Activated CD4-positive, alpha-beta T cell treated with anti-CD3 and anti-CD28 coated beads, Interleukin-2, amount 50 U/mL, for 48 hours (primary cell): ENCODE measurements at regions not wholly inside any gene's neighbourhood (a gene's known extent, or its start where the extent isn't known, plus 50 kb on each side); places are given as distances from the start of the nearest gene placed in this dataset.
"Not testable (repeated sequence)": the region's sequence is repeated elsewhere in the genome, so short reads cannot be mapped to it uniquely, and the experiment has no call there.

Source experiments
- DNase-seq, 2 experiments: peaks; one replicate each; pipeline ENCODE4 v3.0.0-alpha.2; 2020

DNA sequence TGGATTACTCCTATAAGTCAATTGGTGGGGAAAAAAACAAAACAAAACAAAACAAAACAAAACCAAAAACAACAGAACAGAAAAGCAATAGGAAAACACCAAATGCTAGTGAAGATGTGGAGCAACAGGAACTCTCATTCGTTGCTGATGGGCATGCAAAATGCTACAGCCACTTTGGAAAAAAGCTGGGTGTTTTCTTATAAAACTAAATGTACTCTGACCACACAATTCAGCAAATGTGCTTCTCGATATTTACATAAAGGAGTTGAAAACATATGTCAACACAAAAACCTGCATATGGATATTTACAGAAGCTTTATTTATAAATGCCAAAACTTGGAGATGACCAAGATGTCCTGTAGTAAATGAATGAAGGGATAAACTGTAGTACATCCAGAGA, 703.6 kb upstream of the FAM241A start:
- no peak for DNase-seq

DNA sequence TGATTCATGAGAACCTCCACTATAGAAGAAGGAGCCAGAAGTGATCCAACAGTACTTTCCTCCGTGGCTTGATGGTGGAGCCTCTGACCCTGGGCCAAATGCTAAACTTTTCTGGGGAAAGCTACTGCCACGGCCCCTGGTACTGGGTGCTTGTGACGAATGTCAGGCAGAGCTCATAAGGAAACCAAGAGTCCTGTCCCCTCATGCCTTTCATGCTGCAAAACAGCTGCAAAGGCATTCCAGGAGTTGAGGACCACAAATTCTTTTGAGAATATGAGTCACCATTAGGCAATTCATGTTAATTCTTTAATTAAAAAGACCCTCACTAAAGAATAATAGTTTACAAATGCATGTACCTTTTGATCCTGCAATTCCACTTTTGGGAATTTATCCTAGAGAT, 700.4 kb upstream of the FAM241A start:
- DNase-seq = not testable (repeated sequence)

GRCh38 chr4:111449657-111450056, 695.6 kb upstream of the FAM241A start:
- no peak for DNase-seq

- no peak for DNase-seq
Measured at GRCh38 chr4:111450867-111451266, 694.4 kb upstream of the FAM241A start.

DNA sequence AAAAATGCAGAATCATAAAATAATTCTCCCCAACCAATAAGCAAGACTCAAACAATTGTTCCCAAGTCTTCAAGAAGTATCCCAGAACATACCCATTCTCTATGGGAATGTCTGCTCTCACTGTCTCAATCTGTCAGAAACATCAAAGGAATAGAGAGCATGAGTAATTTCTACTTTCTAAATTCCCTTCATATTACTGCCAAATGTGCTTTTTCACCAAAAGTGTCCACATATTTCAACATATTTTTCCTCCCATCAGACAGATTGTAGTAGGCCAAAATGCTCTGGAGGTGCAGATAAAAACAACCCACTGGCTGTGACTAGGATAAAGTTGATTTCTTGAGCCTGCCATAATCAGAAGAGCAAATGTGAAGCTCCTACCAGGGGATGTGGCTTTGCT, 692.0 kb upstream of the FAM241A start:
- no peak for DNase-seq

GRCh38 chr4:111454961-111455360, 690.3 kb upstream of the FAM241A start:
- DNase-seq = no peak

- DNase-seq = no peak
Measured at GRCh38 chr4:111464251-111465045, 680.8 kb upstream of the FAM241A start.

- no peak for DNase-seq
Measured at GRCh38 chr4:111466811-111467604, 678.2 kb upstream of the FAM241A start.

DNA sequence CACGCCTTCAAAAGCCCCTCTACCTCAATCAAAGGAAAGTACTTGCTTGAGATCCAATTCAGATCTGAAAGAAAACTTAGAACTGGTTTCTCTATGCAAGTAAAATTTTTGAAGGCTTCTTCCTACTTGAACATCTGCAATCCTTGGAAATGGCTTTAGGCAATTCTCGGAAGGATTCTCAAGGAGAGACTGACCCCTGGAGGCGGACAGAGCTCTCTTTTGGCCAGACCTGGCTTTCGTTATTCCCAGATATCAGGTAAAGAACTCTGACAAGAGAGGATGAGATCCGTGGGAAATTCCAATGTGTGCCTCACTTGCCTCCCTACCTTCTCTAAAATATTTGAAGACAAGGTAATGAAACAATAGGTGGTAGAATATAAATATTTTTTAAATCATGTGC, 670.3 kb upstream of the FAM241A start:
- no peak for DNase-seq

DNA sequence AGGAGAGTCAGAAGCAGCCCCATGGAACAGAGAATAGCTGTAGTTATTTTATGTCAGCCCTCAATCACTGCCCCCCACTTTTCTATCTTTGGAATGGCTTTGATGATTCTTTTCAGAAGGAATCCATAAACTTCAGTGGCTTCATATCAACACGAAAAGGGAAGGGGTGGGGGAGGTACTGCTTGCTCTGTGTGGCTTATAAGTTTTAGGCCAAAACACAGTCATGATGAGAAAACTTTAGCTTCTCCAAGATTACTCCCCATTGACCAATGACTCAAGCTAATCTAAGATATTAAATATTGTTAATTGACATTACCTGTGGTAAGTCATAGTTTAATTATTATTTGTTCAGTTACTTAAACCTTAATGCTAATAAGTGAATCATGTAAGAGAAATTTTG, 669.6 kb upstream of the FAM241A start:
- no peak for DNase-seq

DNA sequence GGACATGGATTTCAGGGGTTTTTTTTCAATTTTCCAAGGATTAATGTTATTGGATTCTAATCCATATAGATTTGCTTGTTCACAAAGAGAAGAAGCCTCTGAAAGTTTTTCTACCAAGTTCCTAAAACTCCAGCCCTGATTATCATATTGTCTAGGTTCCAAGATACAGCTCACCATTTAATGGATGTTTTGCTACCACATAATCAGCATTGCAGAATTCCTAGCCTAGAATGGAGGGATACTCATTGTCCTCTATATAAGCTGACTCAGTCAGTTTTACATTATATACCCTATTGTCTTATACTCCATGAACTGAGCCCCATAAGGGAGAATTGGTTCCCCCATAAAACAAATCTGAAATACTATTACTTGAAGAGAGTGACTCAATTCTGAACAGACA, 664.7 kb upstream of the FAM241A start:
- no peak for DNase-seq

- no peak for DNase-seq
Measured at GRCh38 chr4:111483375-111484169, 661.7 kb upstream of the FAM241A start.

- no peak for DNase-seq
Measured at GRCh38 chr4:111492496-111492895, 652.8 kb upstream of the FAM241A start.

GRCh38 chr4:111494471-111494870, 650.8 kb upstream of the FAM241A start:
- no peak for DNase-seq

GRCh38 chr4:111494971-111495370, 650.3 kb upstream of the FAM241A start:
- DNase-seq = no peak

GRCh38 chr4:111499291-111499690, 646.0 kb upstream of the FAM241A start:
- no peak for DNase-seq

DNA sequence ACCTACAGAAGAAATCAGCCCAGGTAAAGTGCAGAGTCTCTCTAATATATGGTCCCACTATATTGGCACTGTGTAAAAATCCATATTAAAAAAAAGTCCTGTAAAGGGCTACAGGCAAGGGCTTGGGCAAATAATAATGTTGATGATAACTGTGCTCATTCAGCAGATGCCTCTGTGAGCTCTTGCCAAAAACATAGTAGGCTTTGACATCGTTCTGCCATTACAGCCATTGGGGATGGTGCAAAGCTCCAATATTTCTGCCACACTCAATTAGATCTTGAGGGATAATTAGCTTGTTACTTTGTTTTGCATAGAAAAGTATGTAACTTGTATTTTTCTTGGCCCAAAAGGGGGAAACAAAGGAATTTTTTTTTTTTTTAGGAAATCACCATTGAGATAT, 645.5 kb upstream of the FAM241A start:
- DNase-seq = no peak

GRCh38 chr4:111500858-111501257, 644.4 kb upstream of the FAM241A start:
- DNase-seq = no peak

DNA sequence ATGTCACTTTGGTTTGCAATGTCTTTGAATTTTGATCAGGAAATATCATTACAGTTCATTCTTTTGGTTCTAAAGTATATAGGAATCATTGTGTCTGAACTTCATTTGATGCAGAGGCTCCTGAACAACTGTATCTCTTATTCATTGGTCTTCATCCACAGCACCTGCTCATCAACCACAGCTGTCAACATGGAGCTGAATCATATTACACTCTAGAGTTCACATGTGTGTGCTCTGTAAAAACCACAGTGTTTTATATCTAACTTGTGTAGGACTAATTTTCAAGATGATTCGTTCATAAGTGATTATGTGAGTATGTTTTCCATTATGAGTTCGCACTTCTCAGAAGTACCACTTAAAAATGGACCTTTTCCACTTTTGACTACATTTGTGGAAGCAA, 643.3 kb upstream of the FAM241A start:
- DNase-seq = no peak

DNA sequence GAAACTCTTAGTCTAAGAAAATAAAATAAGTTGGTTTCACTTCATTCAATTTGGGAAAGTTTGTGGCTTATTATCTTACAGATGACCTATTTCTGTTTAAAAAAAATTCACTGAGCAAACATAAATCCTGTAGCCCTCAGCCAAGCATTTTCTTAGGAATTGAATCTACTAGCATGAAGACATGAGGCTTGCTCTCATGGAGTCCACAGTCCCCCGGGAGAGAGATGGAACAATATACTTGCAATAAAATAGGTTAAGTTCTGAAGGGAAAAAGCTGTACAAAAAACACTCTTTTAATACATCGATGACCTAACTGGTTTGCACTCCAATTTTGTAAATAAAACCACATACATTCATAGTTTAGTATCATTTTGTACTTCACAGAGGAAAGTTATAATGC, 642.6 kb upstream of the FAM241A start:
- no peak for DNase-seq

DNA sequence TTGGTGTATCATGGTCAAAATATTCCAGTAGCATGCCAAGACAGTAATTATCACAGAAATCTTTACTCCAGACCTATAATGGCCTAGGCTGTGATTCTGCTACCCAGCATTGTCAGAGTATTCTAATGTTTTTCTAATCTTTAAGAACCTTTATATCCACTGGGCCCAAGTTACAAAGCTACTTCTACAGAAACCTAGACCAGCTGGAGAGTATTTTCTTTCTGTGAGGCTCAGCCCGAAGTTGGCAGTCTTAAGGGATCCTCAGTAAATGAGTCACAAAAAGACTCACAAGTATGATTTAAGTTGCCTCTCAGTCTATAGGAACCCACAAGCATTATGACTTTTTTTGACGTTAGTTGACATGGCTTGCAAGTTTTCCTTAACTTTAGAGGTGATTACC, 638.5 kb upstream of the FAM241A start:
- no peak for DNase-seq

- no peak for DNase-seq
Measured at GRCh38 chr4:111510535-111510934, 634.7 kb upstream of the FAM241A start.

GRCh38 chr4:111512081-111512783, 633.0 kb upstream of the FAM241A start:
- no peak for DNase-seq
